Bronchial epithelial cell (primary cell): ENCODE measurements at regions not wholly inside any gene's neighbourhood (a gene's known extent, or its start where the extent isn't known, plus 50 kb on each side); places are given as distances from the start of the nearest gene placed in this dataset.

Experiments used
- DNase-seq: peaks from one replicate; pipeline ENCODE4 v3.0.0-alpha.2; 2010; ENCODE audit warnings: low read depth
- FAIRE-seq: peaks from 2 replicates; lab custom pipeline; 2011; peaks lifted over from hg19 to GRCh38; lab: Jason Lieb, UNC
- H3K27me3 ChIP-seq: 2 replicates; pipeline ENCODE4 v1.5.1; 2011; ENCODE audit warnings: low read length; ENCODE audit not compliant: control insufficient read depth, insufficient read depth
- H3K36me3 ChIP-seq: 2 replicates; pipeline ENCODE4 v1.5.1; 2011; ENCODE audit warnings: low read length; ENCODE audit not compliant: control insufficient read depth, insufficient read depth
- H3K4me3 ChIP-seq: 2 replicates; pipeline ENCODE4 v1.5.1; 2011; ENCODE audit warnings: mild to moderate bottlenecking, low read depth, low read length, control low read depth
- CTCF ChIP-seq: IDR thresholded peaks from 2 replicates; pipeline ENCODE4 v1.5.1; 2011; ENCODE audit warnings: mild to moderate bottlenecking, moderate library complexity, low read length, control low read depth, inconsistent platforms; ENCODE audit not compliant: insufficient read depth, severe bottlenecking

- H3K27me3 ChIP-seq = no peaks in the 10 kb centered on the region
- FAIRE-seq (no peak), DNase-seq (no peak)
- no peak for TF ChIP-seq CTCF
- no peaks in the 10 kb centered on the region for H3K36me3 ChIP-seq
- no peak overlapping the region for H3K4me3 ChIP-seq
Observed at GRCh38 chr13:72462726-72463125, 264.7 kb downstream of the MZT1 start.

- no peak for TF ChIP-seq CTCF
- Histone ChIP-seq H3K27me3 (no peaks in the 10 kb centered on the region), H3K4me3 (no peak overlapping the region), H3K36me3 (no peaks in the 10 kb centered on the region)
- DNase-seq = peak; percentile 48
- FAIRE-seq = no peak
Observed at GRCh38 chr13:72462166-72462565, 265.3 kb downstream of the MZT1 start.

- Histone ChIP-seq H3K27me3 (no peaks in the 10 kb centered on the region), H3K4me3 (no peak overlapping the region), H3K36me3 (no peaks in the 10 kb centered on the region)
- DNase-seq (peak; percentile 50), FAIRE-seq (no peak)
- no peak for TF ChIP-seq CTCF
Observed at GRCh38 chr13:72458701-72459100, 268.7 kb downstream of the MZT1 start.

GRCh38 chr13:72457151-72457550 is 270.3 kb downstream of the MZT1 start:
- H3K4me3 ChIP-seq = no peak overlapping the region
- no peaks in the 10 kb centered on the region for H3K36me3 ChIP-seq
- DNase-seq (no peak), FAIRE-seq (no peak)
- no peaks in the 10 kb centered on the region for H3K27me3 ChIP-seq
- TF ChIP-seq CTCF = no peak

- Histone ChIP-seq H3K36me3 (no peaks in the 10 kb centered on the region), H3K27me3 (no peaks in the 10 kb centered on the region), H3K4me3 (no peak overlapping the region)
- DNase-seq (no peak), FAIRE-seq (no peak)
- TF ChIP-seq CTCF = no peak
Observed at GRCh38 chr13:72456486-72456885, 270.9 kb downstream of the MZT1 start.

GRCh38 chr13:72453161-72453560 is 274.3 kb downstream of the MZT1 start:
- H3K36me3 ChIP-seq = no peaks in the 10 kb centered on the region
- no peak for FAIRE-seq
- no peak for DNase-seq
- no peak overlapping the region for H3K4me3 ChIP-seq
- no peaks in the 10 kb centered on the region for H3K27me3 ChIP-seq
- no peak for TF ChIP-seq CTCF
